ENCODE measurements at regions not wholly inside any gene's neighbourhood (a gene's known extent, or its start where the extent isn't known, plus 50 kb on each side); places are given as distances from the start of the nearest gene placed in this dataset.
A peak's percentile ranks its signal among the peaks of the same experiment; 100 is the strongest.

DNA sequence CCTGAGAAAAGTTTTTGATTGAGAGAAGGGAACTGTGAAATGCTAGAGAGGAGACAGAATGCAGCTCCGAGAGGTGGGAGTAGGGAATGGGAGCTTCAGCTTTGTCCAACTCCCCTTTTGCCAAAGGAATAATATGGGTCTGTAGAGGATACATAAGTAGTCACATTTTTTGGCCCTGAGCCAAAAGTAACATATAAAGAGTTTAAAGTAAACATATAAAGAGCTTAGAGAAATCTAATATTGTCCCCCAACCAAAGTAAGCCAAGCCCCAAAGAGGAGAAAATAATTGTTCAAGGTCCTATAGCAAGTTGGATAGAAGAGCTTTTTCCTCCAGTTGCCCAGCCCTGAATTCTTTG is 215.1 kb downstream of the TMEM114 start:
- DNase-seq (ENCODE audit: low read depth in 2 of 2): no peak

DNA sequence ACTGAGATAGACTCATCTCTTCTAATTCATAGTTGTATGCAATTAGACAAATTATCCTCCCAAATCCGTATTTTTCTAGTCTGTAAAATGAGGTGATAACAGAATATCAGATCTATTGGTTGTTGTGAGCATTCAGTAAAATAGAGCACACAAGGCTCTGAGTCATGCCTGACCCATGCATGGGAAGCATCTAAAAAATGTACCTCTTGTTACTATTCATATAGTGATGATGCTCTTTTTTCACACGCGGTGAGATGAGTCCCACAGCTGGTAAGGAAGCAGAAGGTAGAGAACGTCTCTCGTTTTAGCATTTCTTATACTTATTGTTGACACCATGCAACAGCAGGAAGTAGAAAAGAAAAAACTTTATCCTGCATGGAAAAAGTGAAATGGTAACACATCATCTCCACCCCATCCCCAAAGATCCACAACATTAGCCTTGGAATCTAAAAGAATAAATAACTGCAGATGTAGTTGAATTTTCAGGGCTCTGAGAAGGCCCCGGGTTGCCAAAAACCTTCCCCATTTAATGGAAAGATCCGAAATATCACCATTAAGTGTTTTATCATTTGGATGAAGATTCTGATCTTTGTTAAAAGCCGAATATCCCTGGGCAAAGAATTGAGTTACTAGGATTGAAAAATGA is 215.6 kb downstream of the TMEM114 start:
- DNase-seq (ENCODE audit: low read depth in 2 of 2): no peak

DNA sequence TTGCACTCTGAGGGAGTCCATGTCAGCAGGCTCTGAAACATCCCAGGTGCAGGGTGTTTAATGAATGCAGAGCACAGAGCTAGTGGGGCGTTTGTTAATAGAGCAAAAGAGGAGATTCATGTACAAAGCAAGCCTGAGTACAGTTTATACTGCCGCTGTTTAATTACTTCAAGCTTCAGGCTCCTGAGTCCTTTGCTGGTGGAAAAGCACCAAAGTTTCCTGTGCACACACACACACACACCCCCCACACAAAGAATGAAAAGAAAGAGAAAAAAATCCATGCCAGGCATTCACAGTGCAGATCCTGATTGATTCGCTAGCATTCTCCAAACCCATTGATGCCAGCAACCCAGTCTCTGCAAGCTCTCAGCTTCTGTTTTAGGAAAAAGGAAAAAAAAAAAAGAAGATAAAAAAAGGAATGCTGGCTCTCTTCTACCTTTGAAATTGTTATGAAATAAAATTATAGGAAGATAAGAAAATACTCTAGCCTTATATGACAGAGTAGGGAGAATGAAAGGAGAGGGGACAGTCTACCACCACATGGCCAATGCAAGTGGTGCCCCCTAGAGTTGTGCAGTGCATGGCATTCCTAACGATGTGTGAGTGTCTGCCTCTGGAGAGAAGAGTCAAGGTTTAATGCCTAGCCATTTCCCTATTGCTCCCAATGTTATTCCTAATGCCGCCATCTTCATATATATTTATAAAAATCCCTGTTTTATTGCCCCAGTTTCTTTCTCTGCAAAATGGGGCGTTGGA is 216.5 kb downstream of the TMEM114 start:
- DNase-seq (ENCODE audit: low read depth in 2 of 2): no peak

DNA sequence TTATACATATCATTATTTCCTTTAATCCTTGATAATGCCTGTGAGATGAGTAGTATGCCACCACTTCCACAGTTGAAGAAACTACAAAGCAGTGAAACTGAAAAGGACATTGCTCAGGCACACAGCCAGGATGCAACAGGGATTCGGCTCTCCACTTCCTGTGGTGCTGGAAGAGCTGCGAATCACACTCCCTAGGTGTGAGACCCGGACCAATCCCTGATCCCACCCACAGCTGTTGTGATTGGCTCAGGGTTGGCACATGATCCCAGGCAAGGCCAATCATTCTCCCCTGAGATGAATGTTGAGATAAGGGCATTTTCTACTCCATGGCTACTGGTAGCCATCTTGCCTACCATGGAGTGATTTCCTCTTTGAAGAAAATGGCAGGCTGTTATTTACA is 218.2 kb downstream of the TMEM114 start:
- no peak for DNase-seq (ENCODE audit: low read depth in 2 of 2)

DNA sequence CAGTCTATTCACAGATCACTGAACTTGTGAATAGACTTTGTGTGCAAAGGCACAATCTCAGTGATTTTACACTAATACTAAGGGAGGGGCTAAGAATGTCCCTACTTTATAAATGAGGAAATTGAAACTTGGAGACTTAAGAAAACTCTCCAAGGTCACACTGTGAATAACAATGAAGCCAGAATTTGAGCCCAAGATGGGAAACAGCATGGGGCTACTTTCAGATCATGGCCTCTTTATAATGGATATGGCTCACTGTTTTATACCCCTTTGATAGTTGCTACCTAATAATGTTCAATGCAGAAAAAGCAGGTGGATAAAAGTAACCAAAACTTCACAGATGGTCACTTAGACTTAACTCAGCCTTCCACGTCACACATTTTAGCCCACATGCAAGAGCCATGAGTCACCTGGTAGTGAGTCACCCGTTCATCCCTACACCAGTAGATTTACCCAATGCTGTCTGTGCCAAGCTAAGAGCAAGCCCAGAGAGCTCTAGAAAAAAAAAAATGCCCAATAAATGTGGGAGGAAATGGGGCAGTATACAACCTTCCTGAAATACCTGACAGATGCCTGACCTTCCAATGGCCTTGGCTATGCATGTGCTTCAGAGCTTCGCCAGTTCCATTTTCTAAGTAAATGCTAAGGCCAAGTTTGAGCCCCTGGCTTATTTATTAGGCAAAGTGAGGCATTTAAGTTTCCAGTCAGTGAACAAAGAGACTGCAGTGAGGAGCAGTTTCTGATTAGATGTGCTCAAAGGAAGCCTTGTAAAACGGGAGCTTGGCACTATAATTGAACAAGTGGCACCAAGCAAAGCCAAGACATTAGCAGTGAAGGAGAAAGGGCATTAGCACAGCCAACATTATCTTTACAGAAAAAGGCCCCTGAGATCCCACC is 219.7 kb downstream of the TMEM114 start:
- no peak for DNase-seq (ENCODE audit: low read depth in 2 of 2)

DNA sequence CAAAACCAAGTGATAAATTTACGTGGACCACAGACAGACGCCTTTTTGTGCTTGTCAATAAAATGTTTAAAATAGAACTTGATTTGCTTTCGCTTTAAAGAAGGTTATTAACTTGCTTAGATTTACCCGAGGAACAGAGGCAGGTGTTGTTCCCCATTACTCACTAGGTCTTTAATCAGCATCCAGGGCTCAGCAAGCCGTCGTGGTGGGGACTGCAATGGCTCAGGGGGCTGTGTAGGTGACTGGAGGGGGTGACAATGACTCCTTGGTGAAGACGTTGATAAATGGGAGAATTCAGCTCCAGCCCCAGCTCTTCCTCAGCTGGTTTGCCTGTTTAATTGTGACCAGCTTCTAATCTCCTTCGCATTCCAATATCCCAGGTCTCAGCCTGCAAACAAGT is 231.4 kb downstream of the TMEM114 start:
- no peak for DNase-seq (ENCODE audit: low read depth in 2 of 2)

DNA sequence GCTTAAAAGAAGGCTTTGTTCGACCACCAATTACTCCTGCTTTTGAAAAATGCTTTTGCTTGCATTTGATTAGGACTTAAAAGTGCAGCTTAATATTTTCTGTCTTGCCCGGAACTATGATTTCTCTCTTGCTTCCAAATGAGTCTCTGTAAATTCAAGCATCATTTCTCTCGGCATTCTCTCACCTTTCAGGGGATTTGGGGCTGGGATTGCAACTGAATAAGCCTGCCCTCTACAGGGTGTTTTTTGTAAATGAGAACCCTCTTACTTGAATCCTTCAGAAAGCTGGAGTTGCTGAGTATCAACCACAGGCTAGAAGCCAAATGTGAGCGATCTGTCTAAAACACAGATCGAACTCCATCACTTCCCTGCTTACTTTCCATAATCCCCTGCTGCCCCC is 234.6 kb downstream of the TMEM114 start:
- no peak for DNase-seq (ENCODE audit: low read depth in 2 of 2)

DNA sequence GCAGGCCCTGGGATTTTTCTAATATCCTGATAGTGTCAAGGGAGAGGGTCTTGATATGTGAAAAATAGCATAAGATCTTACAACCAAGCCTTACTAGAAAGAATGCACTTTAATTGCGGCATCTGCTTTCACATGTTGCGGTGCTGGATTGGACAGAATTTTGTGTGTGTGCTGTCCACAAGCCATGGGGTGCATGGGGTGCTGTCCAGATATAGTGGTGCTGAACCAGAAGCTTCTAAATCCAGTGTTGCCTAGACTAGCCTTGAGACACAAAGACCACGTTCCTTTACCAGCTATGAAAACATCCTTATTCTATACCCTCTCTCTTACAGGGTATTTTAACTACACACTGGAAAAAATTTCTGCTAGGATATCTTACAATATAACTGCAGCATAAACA is 244.0 kb downstream of the TMEM114 start:
- DNase-seq (ENCODE audit: low read depth in 2 of 2): peak in 1 of 2 donors; percentile 2

DNA sequence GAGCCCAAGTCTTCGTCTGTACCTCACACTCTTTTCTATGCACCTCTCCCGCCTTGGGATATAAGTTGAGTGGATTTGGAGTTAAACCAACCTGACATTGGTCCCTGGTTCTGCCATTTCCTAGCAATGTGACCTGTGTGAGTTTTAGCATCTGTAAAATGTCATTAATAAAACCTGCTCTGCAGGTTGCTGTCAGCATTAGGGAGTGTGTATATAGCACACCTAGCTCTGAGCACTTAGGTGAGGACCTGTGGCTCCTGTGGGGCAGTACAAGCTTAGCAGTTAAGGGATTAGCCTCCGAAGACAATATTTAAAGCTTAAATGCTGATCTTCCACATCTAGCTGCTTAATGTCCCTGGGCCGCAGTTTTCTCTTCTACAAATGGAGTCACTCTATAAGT is 248.0 kb downstream of the TMEM114 start:
- no peak for DNase-seq (ENCODE audit: low read depth in 2 of 2)

DNA sequence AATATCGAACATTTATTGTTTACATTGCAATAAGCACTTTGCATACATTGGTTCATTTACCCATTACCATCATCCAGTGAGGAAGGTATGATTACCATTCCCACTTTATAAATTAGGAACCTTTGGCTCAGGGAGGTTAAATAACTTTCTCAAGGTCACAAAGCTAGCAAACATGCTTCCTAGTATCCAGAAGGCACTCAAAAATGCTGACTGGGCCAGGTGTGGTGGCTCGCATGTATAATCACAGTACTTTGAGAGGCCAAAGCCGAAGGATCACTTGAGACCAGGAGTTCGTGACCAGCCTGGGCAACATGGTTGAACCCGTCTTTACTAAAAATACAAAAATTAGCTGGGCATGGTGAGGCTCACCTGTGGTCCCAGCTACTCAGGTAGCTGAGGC is 259.6 kb downstream of the TMEM114 start:
- no peak for DNase-seq (ENCODE audit: low read depth in 2 of 2)

DNA sequence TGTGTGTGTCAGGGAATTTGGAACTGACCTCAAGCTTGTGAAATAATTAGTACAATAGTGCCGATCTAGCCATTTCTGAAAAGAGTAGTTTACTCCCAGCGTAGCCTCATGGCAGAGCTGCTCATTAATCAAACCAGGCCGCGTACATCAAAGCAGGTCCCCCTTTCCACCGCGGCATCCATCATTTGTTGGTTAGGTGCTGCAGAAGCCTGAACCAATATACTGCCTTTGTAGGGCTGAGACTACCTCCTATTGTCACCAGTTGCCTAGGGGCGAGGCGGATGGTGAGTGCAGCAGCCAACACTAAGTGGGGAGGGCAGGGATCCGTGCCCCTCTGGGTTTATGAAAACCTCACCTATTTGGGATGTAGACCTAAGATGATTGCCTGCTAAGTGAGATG is 264.1 kb downstream of the TMEM114 start:
- DNase-seq (ENCODE audit: low read depth in 2 of 2): no peak

DNA sequence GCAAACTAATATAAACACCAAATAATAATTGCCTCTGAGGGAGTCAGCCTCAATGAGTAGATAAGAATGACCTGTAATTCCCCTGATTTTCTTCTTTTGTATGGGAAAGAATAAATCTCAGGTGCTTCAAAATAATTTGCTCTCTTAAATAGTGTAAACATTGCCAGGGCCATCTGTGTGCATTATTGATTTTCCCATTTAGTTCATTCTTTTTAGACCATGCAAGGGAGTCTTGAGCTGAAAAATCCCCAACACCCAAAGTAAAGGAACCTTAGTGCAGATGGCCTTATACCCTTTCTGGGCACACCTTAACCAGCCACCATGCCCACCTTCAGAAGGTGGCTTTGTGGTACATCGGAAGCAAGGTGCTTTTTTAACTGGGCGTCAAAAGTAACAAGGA is 267.2 kb downstream of the TMEM114 start:
- no peak for DNase-seq (ENCODE audit: low read depth in 2 of 2)

DNA sequence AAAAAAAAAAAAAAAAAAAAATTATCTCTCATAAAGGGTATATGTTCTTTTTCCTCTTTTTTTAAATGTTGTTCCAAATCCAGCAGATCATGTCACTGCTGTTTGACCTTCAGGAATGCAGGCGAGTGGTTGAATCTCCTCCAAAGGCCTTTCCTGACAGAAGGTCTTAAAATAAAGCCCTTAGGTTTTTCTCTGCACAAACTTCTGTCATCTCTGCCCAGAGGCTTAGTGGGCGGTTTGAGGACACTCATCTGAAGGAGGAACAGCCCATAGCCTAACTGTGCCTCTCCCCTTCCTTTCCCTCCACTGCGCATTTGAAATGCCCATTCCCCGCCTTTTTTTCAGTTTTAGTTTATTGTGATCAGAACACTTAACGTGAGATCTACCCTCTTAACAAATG is 270.2 kb downstream of the TMEM114 start:
- no peak for DNase-seq (ENCODE audit: low read depth in 2 of 2)

DNA sequence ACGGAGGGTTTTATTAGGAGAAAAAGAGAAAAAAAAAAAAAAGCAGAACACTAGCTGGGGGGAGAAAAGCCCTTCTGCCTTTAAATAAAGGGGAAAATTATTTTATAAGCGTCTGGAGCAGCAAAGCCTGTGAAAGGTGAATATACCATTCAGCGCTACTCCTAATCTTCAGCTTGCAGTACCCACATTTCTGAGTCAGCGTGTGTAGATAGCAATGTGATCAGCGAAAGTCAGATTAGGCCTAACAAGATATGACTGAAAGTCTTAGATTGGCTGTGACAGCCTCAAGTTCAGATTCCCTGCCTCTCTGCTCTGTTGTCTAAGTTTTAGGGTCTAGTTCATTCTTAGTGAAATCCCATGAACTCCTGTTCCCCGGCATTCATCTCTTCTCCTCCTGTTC is 279.5 kb downstream of the TMEM114 start:
- no peak for DNase-seq (ENCODE audit: low read depth in 2 of 2)

DNA sequence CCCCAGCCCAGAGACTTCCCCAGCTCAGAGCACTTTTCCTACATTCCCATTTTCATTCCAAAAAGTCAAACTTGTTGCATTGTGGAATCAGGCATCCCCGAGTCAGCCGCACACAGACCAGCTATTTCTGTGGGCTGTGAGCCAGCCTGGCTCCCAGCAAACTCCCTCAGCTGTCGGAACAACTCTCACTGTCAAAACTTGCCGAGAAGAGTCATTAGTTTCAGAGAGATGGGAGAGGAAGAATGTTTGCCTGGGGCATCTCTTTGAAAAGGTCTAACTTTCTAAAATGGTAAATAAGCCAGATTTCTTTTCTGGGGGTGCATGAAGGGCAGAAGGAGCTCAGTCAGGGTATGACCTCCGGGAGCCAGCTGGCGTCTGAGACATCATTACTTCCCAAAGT is 280.0 kb downstream of the TMEM114 start:
- DNase-seq (ENCODE audit: low read depth in 2 of 2): no peak

DNA sequence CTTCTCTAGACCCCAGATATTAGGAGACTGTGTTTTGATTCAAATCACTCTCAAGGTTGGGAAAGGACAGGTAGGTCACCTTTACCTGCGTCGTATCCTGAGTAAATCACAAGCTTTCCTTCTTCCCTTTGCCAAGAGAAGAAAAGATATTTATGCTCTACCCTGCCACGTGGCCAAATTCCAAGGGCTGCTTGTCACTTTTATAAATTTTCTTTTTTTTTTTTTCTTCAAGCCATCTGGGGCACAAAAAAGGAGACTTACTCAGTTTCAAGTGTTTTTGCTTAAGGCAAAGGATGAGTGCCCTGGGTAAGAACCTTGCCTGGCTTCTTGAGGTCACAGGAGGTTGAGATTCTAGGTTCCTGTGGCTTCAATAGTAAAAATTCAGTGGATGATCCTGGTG is 285.1 kb downstream of the TMEM114 start:
- DNase-seq (ENCODE audit: low read depth in 2 of 2): no peak

DNA sequence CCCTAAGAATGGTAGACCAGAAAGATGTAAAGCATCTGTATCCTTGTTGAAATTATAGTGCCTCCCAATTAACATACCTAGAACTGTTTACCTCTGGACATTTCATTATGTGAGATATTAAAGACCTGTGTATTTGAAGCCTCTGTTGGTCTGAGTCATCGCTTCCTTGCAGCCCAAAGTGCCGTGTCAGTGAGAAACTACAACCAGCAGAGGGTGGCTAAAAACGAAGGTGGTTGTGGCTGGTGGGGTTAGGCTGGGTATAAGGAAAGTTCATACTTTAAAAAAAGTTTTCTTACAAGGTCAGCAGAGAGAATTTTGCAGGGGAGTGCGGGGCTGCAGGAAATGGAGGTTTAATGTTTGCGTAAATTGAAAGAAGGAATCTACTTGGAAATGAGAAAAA is 290.7 kb downstream of the TMEM114 start:
- no peak for DNase-seq (ENCODE audit: low read depth in 2 of 2)

DNA sequence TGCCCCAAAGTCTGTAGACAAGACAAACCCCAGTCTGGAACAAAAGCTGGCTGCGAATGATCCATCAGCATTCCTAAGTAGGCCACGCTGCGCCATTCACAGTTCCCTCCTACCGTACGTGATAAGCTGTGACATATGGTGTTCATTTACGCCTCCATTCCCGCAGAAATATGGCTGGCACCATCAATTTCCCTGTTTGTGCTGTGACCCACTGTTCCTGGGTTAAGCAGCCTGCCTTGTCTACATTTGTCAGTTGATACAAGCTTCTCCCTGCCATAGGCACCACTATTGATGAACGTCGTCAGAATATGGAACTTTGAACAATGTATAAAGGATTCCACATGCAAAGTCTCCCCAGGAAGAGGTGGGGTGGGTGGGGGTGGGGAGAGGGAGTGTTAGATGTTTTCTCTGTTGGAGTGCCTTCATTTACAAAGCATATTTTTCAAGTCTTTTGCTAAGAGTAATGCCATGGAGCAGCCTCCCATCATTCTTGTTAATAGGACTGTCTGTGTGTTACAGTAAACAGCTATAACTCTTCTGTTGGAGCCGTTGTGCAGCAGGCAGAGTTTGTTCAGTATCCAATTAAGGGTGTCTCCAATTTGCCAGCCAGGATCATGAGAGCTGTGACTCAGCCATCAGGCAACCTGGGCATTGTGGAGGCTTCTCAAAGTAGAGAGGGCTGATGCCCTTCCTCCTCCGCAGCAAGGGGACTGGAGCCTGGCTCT is 294.6 kb downstream of the TMEM114 start:
- DNase-seq (ENCODE audit: low read depth in 2 of 2): no peak

DNA sequence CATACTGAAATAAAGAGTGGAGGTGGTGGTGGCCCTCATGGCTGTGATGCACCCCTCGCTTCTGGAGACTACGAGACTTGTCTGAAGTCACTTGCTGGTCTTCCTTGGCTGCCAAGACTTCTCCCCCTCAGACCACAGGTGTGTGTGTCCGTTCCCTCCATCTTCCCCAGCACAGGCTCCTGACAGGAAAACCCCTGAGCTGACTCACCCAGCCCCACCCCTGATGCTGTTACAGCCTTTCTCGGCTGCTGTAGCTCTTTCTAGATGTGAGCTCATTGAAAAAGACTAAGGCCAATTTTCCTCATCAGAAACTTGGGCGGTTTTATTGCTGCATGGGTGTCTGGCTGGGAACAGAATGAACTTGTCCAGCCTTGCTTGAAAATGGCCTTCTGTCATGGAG is 296.9 kb downstream of the TMEM114 start:
- DNase-seq (ENCODE audit: low read depth in 2 of 2): no peak

DNA sequence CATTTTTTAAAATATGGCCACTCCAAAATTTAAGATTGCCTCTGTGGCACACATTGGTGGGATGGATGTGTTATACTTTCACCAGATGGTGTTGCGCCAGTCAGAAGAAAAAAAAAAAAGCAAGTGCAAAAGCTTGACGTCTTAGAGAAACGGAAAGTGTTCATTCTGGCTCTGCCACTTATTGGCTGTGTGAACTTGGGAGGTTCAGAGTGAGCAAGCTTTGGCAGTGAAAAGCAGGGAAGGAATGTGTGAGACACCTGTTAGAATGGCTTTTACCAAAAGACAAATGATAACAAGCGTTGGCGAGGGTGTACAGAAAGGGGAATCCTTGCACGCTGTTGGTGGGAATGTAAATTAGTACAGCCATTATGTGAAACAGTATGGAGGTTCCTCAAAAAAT is 298.0 kb downstream of the TMEM114 start:
- no peak for DNase-seq (ENCODE audit: low read depth in 2 of 2)

DNA sequence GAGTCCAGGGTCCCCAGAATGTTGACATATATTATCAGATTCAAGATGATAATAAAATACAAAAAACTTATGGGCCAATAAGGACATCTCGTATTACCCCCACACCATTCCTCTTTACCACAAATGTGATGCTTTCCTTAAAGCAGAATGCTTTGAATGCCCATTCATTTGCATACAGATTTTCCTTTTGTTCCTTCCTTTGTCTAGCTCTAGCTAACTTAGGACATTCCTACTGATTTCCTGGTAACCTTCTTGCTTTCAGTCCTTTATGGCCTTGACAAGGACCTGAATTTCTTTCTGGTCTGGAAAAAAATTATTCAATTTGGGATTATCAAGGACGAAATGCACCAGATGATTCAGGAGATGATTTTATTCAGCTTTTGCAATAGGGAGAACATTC is 304.0 kb downstream of the TMEM114 start:
- no peak for DNase-seq (ENCODE audit: low read depth in 2 of 2)

DNA sequence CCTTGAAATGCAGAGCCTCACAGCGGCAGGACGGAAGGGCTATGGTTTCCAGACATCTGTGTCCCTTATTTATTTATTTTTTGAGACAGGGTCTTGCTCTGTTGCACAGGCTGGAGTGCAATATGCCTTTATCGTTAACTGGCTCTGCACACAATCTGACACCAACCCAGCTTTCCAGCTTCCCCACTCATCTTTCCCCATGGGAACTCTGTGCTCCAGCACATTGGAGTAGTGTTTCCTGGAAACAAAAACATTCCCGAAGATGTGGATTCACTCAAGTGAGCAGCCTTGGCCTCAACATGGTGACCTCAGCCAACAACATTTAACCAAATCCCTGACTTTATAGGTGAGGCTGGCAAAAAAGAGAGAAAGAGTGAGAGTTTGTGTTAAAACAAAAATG is 307.1 kb downstream of the TMEM114 start:
- DNase-seq (ENCODE audit: low read depth in 2 of 2): no peak

Measured in lung microvascular endothelial cell (primary cell).